OCI-M2 (cell line): ENCODE measurements at regions not wholly inside any gene's neighbourhood (a gene's known extent, or its start where the extent isn't known, plus 50 kb on each side); places are given as distances from the start of the nearest gene placed in this dataset.
A peak's percentile ranks its signal among the peaks of the same experiment; 100 is the strongest.
"Not testable (repeated sequence)": the region's sequence is repeated elsewhere in the genome, so short reads cannot be mapped to it uniquely, and the experiment has no call there.

ENCODE experiments used
- DNase-seq: peaks from one replicate; lab custom pipeline; 2025; ENCODE audit not compliant: unreplicated experiment; lab: John Stamatoyannopoulos, UW

DNA sequence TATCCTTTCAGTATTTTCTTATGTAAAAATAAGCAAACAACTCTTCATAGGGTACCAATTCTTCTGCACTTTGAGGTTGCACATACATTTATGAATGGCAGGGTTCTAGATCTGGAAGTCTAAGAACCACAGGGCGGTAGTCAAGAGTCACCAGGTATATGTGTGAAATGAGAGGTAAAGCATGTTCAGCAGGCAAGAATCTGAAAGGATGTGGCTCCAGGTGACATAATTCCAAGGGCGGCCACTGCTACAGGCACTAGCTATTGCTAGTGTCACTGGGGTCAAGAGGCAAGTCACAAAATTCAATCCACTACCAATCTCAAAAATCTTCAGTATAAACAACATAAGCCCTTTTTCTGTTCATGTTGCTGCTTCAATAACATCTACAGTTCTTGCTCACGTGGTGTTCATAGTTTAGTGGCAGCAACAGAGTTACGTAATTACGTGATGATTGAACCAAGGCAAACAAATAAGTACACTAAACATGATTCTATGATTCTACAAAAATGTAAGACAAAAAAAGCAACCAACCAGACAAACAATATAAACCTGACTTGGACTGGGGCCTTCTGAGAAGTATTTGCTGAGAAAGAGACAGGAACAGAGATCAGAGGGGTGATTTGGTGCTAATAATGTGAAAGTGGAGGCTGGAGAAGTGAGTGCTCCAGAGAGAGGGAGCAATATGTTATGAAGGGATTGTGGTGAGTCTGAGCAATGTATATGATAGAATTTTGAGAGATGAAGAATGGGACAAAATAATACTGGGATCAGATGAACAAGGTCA lies 101.7 kb downstream of the NAA11 start:
- no peak for DNase-seq

DNA sequence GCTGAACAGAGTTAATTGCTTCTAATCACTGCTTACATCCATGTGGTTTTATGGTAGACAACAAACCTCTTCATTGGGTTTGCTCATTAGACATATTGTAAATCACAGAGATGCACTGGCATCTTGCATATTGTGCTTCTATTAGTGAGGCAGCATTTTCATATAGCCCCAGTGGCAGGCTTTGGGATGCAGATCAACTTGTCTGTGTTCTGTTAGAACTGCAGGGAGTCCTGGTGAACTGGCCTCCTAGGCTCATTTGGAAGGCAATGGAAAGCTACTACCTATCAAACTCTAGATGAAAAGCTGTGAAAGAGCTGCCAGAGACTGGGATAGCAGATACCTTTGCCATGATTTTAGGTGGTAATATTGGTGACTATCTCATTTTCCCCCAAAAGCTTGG lies 108.8 kb downstream of the NAA11 start:
- DNase-seq, result no peak

DNA sequence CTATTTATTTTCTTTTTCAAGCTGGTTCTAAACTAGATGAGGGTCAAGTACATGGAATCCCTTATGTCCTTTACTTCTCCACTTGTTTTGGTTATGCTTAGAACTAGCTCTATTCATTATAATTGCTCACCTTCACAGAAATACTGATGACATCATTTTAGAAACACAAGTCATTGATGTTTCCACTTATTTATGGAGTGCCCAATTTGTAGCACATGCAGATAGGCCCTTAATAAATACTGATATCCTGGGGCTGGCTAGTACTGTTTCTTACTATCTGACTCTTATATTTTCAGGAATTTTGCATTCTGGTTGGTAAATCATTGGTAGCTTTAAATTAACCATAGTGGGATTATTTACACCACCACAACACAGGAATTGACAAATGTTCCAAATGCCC lies 112.2 kb downstream of the NAA11 start:
- DNase-seq, result no peak

DNA sequence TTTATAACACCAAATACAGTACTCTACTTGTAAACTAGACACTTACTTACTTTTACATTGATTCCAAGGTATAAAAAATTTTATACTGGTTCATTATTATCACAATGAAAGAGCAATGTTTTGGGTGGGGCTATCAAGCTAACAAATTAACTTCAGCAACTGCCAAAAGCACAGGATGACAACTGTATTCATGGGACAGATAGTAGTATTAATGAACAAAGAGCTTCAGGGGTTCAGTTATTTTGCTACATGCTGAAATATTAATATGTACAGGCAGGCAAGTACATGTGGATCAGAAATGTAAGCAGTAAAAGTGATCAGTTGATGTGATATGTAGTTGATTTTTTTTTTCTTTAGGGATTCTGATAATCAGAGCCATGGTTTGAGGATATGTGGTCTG lies 112.9 kb downstream of the NAA11 start:
- no peak for DNase-seq

- DNase-seq, result no peak
Observed at GRCh38 chr4:79212311-79212710, 113.5 kb downstream of the NAA11 start.

GRCh38 chr4:79211490-79211889 lies 114.4 kb downstream of the NAA11 start:
- DNase-seq, result no peak

GRCh38 chr4:79210636-79211049 lies 115.2 kb downstream of the NAA11 start:
- DNase-seq, result no peak

GRCh38 chr4:79209822-79210635 lies 115.8 kb downstream of the NAA11 start:
- DNase-seq, result peak; percentile 80

DNA sequence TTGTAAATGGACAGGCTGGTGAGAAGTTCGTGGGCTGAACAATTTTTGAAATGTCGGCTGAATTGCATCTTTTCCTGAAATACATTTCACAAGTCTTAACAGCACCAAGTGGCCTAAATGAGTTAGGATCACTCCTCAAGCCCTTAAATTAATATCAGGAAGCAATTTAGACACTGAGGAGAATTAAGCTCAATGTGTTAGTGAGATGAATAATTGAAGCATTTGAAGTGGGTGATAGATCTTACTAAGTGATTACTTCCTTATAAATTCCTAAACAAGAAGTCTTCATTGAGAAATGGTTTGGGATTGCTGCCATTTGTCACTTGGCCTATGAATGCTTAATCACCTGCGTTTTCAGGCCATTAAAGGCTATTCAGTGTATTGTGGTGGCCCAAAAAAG lies 116.8 kb downstream of the NAA11 start:
- DNase-seq, result no peak

DNA sequence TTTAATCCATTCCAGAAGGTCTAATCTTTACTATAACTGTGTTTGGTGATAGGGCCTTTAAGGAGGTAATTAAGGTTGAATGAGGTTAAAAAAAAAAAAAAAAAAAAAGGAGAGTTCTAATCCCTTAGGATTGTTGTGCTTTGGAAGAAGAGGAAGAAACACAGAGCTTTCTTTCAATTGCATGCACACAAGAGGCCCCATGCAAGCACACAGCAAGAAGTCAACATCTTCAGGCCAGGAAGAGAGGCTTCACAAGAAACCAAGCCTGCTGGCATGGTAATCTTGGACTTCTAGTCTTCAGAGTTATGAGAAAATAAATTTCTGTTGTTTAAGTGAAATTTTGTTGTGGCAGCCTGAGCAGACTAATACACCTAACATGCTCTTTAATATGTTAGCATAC lies 118.6 kb downstream of the NAA11 start:
- DNase-seq, result no peak

DNA sequence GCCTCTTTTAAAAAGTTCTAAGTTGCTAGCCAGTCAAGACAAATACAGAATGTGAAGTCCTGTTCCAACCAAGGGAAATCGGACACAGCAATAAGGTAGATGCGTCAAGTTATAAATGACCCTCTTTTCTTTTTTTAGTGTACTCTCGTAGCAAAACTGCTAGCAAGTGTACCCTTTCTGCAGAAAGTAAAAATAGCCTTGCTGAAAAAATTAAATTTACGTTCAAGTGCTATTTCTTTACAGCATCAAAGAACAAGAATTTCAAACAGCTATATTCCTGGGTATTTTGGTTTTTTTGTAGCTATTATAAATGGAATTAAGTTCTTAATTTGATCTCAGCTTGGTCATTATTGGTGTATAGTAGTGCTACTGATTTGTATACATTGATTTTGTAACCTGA lies 119.2 kb downstream of the NAA11 start:
- DNase-seq, result no peak

GRCh38 chr4:79205121-79205520 lies 120.7 kb downstream of the NAA11 start:
- no peak for DNase-seq

- DNase-seq, result no peak
Observed at GRCh38 chr4:79201971-79202370, 123.9 kb downstream of the NAA11 start.

GRCh38 chr4:79199743-79200142 lies 126.1 kb downstream of the NAA11 start:
- DNase-seq, result no peak

- DNase-seq, result no peak
Observed at GRCh38 chr4:79198951-79199587, 126.8 kb downstream of the NAA11 start.

GRCh38 chr4:79197275-79198009 lies 128.4 kb downstream of the NAA11 start:
- DNase-seq, result no peak

- DNase-seq, result not testable (repeated sequence)
Observed at GRCh38 chr4:79191292-79191691, 134.6 kb downstream of the NAA11 start.

- DNase-seq, result no peak
Observed at GRCh38 chr4:79185526-79186045, 140.3 kb downstream of the NAA11 start.

DNA sequence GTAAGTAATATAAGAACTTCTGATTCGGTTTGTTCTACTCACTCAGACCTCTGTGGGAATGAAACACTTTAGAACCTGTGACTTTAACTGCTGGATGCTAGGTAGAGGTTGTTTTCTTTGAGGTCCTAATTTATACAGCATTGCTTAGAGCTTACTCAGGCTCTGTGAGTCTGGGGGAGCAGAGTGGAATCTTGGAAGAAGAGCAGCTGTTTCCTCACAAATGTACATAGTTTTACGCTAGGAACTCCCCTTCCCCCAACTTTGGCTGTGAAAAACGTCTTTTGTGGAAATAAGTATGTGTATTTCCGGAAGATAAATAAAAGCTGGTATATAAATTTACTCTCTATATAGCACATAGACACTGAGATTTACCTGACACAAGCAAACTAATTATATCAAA lies 141.4 kb downstream of the NAA11 start:
- DNase-seq, result no peak

GRCh38 chr4:79182209-79182608 lies 143.7 kb downstream of the NAA11 start:
- no peak for DNase-seq

DNA sequence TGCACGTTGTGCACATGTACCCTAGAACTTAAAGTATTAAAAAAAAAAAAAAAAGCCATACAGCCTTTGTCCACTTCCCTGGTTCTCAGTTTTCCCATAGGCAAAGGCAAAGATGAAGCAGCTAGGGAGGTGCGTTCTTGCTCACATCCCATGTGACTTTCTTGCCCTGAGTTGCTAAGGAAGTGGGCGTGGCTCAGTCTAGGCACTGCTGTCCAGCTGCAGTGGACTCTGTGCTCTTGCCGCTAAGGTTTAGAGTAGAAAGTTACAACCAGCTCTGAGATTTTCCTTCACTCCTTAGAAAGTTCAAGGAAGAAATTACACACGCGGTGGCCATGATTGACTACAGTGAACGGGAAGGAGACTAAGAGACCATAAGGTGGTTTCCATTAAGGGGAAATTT lies 144.7 kb downstream of the NAA11 start:
- DNase-seq, result no peak
